Astrocyte (in vitro differentiated cells and primary cell): ENCODE measurements at regions not wholly inside any gene's neighbourhood (a gene's known extent, or its start where the extent isn't known, plus 50 kb on each side); places are given as distances from the start of the nearest gene placed in this dataset.

ENCODE experiments used
- EZH2 ChIP-seq: IDR thresholded peaks from 2 replicates; pipeline ENCODE4 v1.6.1; 2012; ENCODE audit warnings: mild to moderate bottlenecking, low read length, inconsistent platforms; ENCODE audit not compliant: insufficient read depth
- TF ChIP-seq, protein P1 (sequence below): IDR thresholded peaks from 2 replicates; pipeline ENCODE4 v1.5.1; 2011; ENCODE audit warnings: low read depth, mild to moderate bottlenecking, inconsistent platforms, low read length, moderate library complexity; ENCODE audit not compliant: insufficient read depth

DNA sequence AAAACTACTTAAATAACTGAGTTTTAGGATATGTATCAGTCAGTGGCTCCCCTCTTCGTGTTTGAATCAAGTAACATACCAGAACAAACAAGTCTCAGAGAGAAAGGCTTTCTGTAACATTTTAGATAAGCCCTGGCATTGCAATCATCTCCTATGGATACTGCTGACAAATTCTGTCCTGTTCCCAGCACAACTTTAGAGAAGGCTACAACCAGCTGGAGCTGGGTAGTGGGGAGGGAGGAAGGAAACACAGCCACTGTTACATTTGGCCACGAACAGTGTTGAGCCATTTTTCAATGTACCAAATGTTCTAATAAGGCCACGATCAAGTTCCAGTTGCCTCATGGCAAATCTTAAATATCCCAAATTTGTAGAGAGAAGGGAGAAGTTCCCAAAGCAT is 511.8 kb upstream of the WWC1 start:
- TF ChIP-seq, protein P1, sequence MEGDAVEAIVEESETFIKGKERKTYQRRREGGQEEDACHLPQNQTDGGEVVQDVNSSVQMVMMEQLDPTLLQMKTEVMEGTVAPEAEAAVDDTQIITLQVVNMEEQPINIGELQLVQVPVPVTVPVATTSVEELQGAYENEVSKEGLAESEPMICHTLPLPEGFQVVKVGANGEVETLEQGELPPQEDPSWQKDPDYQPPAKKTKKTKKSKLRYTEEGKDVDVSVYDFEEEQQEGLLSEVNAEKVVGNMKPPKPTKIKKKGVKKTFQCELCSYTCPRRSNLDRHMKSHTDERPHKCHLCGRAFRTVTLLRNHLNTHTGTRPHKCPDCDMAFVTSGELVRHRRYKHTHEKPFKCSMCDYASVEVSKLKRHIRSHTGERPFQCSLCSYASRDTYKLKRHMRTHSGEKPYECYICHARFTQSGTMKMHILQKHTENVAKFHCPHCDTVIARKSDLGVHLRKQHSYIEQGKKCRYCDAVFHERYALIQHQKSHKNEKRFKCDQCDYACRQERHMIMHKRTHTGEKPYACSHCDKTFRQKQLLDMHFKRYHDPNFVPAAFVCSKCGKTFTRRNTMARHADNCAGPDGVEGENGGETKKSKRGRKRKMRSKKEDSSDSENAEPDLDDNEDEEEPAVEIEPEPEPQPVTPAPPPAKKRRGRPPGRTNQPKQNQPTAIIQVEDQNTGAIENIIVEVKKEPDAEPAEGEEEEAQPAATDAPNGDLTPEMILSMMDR: no peak
- no peak for TF ChIP-seq EZH2
